MCF 10A (cell line): ENCODE measurements at regions not wholly inside any gene's neighbourhood (a gene's known extent, or its start where the extent isn't known, plus 50 kb on each side); places are given as distances from the start of the nearest gene placed in this dataset.

Experiments used
- BruUV-seq: library from RNA; stranded (reverse); fragments of 400-500 nt; replicated peaks from 2 replicates; lab custom pipeline; 2021; lab: Mats Ljungman, UMichigan
- CTCF ChIA-PET: fragments of 300-600 bp; sonication (Branson Sonifier 250); formaldehyde crosslinking; extraction: SDS; loops from one replicate; lab custom pipeline; 2021; ENCODE audit warnings: antibody characterized with exemption, inconsistent platforms; lab: Yijun Ruan, JAX
- POLR2A ChIA-PET: fragments of 300-600, 350-650 bp; sonication (Branson Sonifier 250); formaldehyde crosslinking; extraction: SDS; loops from one replicate; lab custom pipeline; 2020; ENCODE audit warnings: antibody characterized with exemption, inconsistent platforms; lab: Yijun Ruan, JAX
- DNase-seq: peaks from one replicate; pipeline ENCODE4 v3.0.0-alpha.2; 2018; ENCODE audit not compliant: unreplicated experiment
- H3K27ac Mint-ChIP-seq: one replicate; pipeline ENCODE4 v1.8.0; 2022; ENCODE audit warnings: mild to moderate bottlenecking, low read depth, mixed read lengths; ENCODE audit not compliant: unreplicated experiment
- H3K27me3 Mint-ChIP-seq: one replicate; pipeline ENCODE4 v1.8.0; 2022; ENCODE audit warnings: mixed read lengths; ENCODE audit not compliant: insufficient read depth, unreplicated experiment
- H3K36me3 Mint-ChIP-seq: one replicate; pipeline ENCODE4 v1.8.0; 2022; ENCODE audit warnings: mild to moderate bottlenecking, moderate library complexity, mixed read lengths; ENCODE audit not compliant: insufficient read depth, unreplicated experiment
- H3K4me1 Mint-ChIP-seq: one replicate; pipeline ENCODE4 v1.8.0; 2022; ENCODE audit warnings: mixed read lengths; ENCODE audit not compliant: insufficient read depth, unreplicated experiment
- H3K4me3 Mint-ChIP-seq: one replicate; pipeline ENCODE4 v1.8.0; 2022; ENCODE audit warnings: mild to moderate bottlenecking, moderate library complexity, mixed read lengths; ENCODE audit not compliant: unreplicated experiment
- H3K9me3 Mint-ChIP-seq: one replicate; pipeline ENCODE4 v1.8.0; 2022; ENCODE audit warnings: mixed read lengths; ENCODE audit not compliant: unreplicated experiment
- CTCF ChIP-seq: fragments of 200-600 bp; IDR thresholded peaks from one replicate; pipeline ENCODE4 v1.8.0; 2022; ENCODE audit warnings: antibody characterized with exemption, mild to moderate bottlenecking; ENCODE audit not compliant: unreplicated experiment
- intact Hi-C: fragments of 100-400 bp; cut with micrococcal nuclease; formaldehyde crosslinking; loops from 2 replicates; pipeline ENCODE4 v1.14.1; 2022

- intact Hi-C loops: no loop called here
- ChIA-PET CTCF (interaction anchor here (1.1 kb wide), 1 partner anchor 24 kb away, joined by 4 read pairs; no protein-coding TSS in a partner anchor), POLR2A (no interaction called here)
- Mint-ChIP-seq H3K4me1 (peaks cover 10% of the 10 kb centered on the region), H3K4me3 (no peak overlapping the region), H3K36me3 (no peaks in the 10 kb centered on the region), H3K27me3 (no peaks in the 10 kb centered on the region), H3K27ac (no peak overlapping the region), H3K9me3 (peaks cover 10% of the 10 kb centered on the region)
- no peak for TF ChIP-seq CTCF
- DNase-seq: no peak
- no TSS peak for BruUV-seq
These were observed 89.4 kb upstream of the PDE10A start for GRCh38 chr6:165752451-165752850.

- no TSS peak for BruUV-seq
- POLR2A ChIA-PET: no interaction called here
These were observed 88.4 kb upstream of the PDE10A start for GRCh38 chr6:165751486-165751885.

GRCh38 chr6:165749163-165749562 is 86.1 kb upstream of the PDE10A start:
- Mint-ChIP-seq H3K9me3 (peaks cover 10% of the 10 kb centered on the region), H3K36me3 (no peaks in the 10 kb centered on the region), H3K4me1 (no peaks in the 10 kb centered on the region), H3K27ac (no peak overlapping the region), H3K4me3 (no peak overlapping the region), H3K27me3 (no peaks in the 10 kb centered on the region)
- ChIA-PET CTCF (interaction anchor here (0.6 kb wide), 1 partner anchor 111 kb away, joined by 5 read pairs; no protein-coding TSS in a partner anchor), POLR2A (no interaction called here)
- no peak for DNase-seq
- intact Hi-C loops: no loop called here
- no TSS peak for BruUV-seq
- TF ChIP-seq CTCF: no peak

More at GRCh38 chr6:165751486-165751885, 88.4 kb upstream of the PDE10A start:
- CTCF ChIA-PET: interaction anchor here (0.6 to 1.1 kb wide), 2 partner anchors 23 to 241 kb away, joined by 3 to 4 read pairs; no protein-coding TSS in a partner anchor
- Mint-ChIP-seq H3K36me3 (no peaks in the 10 kb centered on the region), H3K27me3 (no peaks in the 10 kb centered on the region), H3K4me1 (peaks cover 2% of the 10 kb centered on the region), H3K9me3 (peaks cover 10% of the 10 kb centered on the region), H3K27ac (no peak overlapping the region), H3K4me3 (no peak overlapping the region)
- intact Hi-C loops: no loop called here
- TF ChIP-seq CTCF: no peak
- no peak for DNase-seq

- no peak for DNase-seq
- POLR2A ChIA-PET: no interaction called here
- Mint-ChIP-seq H3K27ac (no peak overlapping the region), H3K27me3 (no peaks in the 10 kb centered on the region), H3K9me3 (peaks cover 10% of the 10 kb centered on the region), H3K4me1 (no peaks in the 10 kb centered on the region), H3K36me3 (no peaks in the 10 kb centered on the region), H3K4me3 (no peak overlapping the region)
- CTCF ChIA-PET: interaction anchor here (1.1 kb wide), 1 partner anchor 19 kb away, joined by 4 read pairs; no protein-coding TSS in a partner anchor
- BruUV-seq: no TSS peak
- no peak for TF ChIP-seq CTCF
- intact Hi-C loops: no loop called here
These were observed 85.3 kb upstream of the PDE10A start for GRCh38 chr6:165748390-165748789.
